Stimulated activated CD8-positive, alpha-beta memory T cell treated with anti-CD3 and anti-CD28 coated beads, Interleukin-15, amount 100 ng/mL, for 24 hours (primary cell): ENCODE measurements at regions not wholly inside any gene's neighbourhood (a gene's known extent, or its start where the extent isn't known, plus 50 kb on each side); places are given as distances from the start of the nearest gene placed in this dataset.

Experiments
- DNase-seq: peaks from one replicate; pipeline ENCODE4 v3.0.0-alpha.2; 2020; ENCODE audit warnings: low read depth

GRCh38 chr9:107914151-107914550, 424.6 kb upstream of the KLF4 start:
- no peak for DNase-seq

- DNase-seq, result no peak
Measured at GRCh38 chr9:107907715-107908114, 418.1 kb upstream of the KLF4 start.

GRCh38 chr9:107907255-107907654, 417.7 kb upstream of the KLF4 start:
- DNase-seq, result no peak

GRCh38 chr9:107906074-107906473, 416.5 kb upstream of the KLF4 start:
- no peak for DNase-seq

- DNase-seq, result no peak
Measured at GRCh38 chr9:107905308-107906020, 415.9 kb upstream of the KLF4 start.

- no peak for DNase-seq
Measured at GRCh38 chr9:107899961-107900330, 410.4 kb upstream of the KLF4 start.

- no peak for DNase-seq
Measured at GRCh38 chr9:107898761-107899160, 409.2 kb upstream of the KLF4 start.

GRCh38 chr9:107896544-107896943, 407.0 kb upstream of the KLF4 start:
- DNase-seq, result no peak

- no peak for DNase-seq
Measured at GRCh38 chr9:107895501-107896001, 406.0 kb upstream of the KLF4 start.

GRCh38 chr9:107894572-107895261, 405.1 kb upstream of the KLF4 start:
- DNase-seq, result no peak

GRCh38 chr9:107890921-107891465, 401.4 kb upstream of the KLF4 start:
- no peak for DNase-seq

GRCh38 chr9:107888773-107889227, 399.2 kb upstream of the KLF4 start:
- no peak for DNase-seq

- no peak for DNase-seq
Measured at GRCh38 chr9:107886826-107887225, 397.3 kb upstream of the KLF4 start.

GRCh38 chr9:107883496-107884124, 394.0 kb upstream of the KLF4 start:
- DNase-seq, result no peak

GRCh38 chr9:107881626-107882300, 392.2 kb upstream of the KLF4 start:
- DNase-seq, result no peak

- DNase-seq, result no peak
Measured at GRCh38 chr9:107878462-107878861, 388.9 kb upstream of the KLF4 start.

- DNase-seq, result no peak
Measured at GRCh38 chr9:107875571-107875980, 386.0 kb upstream of the KLF4 start.

GRCh38 chr9:107874591-107875369, 385.2 kb upstream of the KLF4 start:
- DNase-seq, result no peak

- no peak for DNase-seq
Measured at GRCh38 chr9:107874137-107874536, 384.6 kb upstream of the KLF4 start.

GRCh38 chr9:107872457-107873192, 383.1 kb upstream of the KLF4 start:
- no peak for DNase-seq
